GM12878 (cell line): ENCODE measurements at regions not wholly inside any gene's neighbourhood (a gene's known extent, or its start where the extent isn't known, plus 50 kb on each side); places are given as distances from the start of the nearest gene placed in this dataset.

Source experiments
- CEBPB ChIP-seq, 2 experiments: fragments of 150-350 bp in 1 of 2; IDR thresholded peaks; 2 replicates each; pipeline ENCODE4 v1.6.1; 2012 to 2014; ENCODE audit warnings: low read depth in 2 of 2, low read length in 2 of 2, borderline replicate concordance in 1 of 2, inconsistent platforms in 1 of 2
- ESRRA ChIP-seq: IDR thresholded peaks from 2 replicates; pipeline ENCODE4 v1.6.1; 2012; ENCODE audit warnings: mild to moderate bottlenecking, low read length, improper control_type of control experiment
- NFYB ChIP-seq: IDR thresholded peaks from 2 replicates; pipeline ENCODE4 v1.6.1; 2011; ENCODE audit warnings: low read depth, mild to moderate bottlenecking, low read length, improper control_type of control experiment, moderate library complexity; ENCODE audit not compliant: insufficient read depth
- TAF1 ChIP-seq: IDR thresholded peaks from 2 replicates; pipeline ENCODE4 v1.6.1; 2011; ENCODE audit warnings: mild to moderate bottlenecking, low read depth, low read length, borderline replicate concordance
- YY1 ChIP-seq: IDR thresholded peaks from 2 replicates; pipeline ENCODE4 v1.6.1; 2011; ENCODE audit warnings: low read depth, mild to moderate bottlenecking, low read length
- ZNF207 ChIP-seq: fragments of 450-650 bp; IDR thresholded peaks from 2 replicates; pipeline ENCODE4 v1.6.1; 2014; ENCODE audit warnings: antibody characterized with exemption, mild to moderate bottlenecking, borderline replicate concordance

GRCh38 chr12:46485853-46486252 is 113.3 kb upstream of the SLC38A2 start:
- TF ChIP-seq CEBPB (IDR thresholded peaks at IDR 0.05; ENCODE audit: borderline replicate concordance in 1 of 2, low read depth in 2 of 2, low read length in 2 of 2), result no peak
- no peak for TF ChIP-seq YY1
- TF ChIP-seq TAF1, result no peak
- no peak for TF ChIP-seq NFYB
- TF ChIP-seq ESRRA, result no peak
- TF ChIP-seq ZNF207, result no peak
